Heart right ventricle (tissue), 16 donors: ENCODE measurements at regions not wholly inside any gene's neighbourhood (a gene's known extent, or its start where the extent isn't known, plus 50 kb on each side); places are given as distances from the start of the nearest gene placed in this dataset.
"Not testable (repeated sequence)": the region's sequence is repeated elsewhere in the genome, so short reads cannot be mapped to it uniquely, and the experiment has no call there.

Experiments used
- ATAC-seq, 8 donors: fragments of 200-7000 bp; cut with Tn5 transposase; one replicate each; pipeline ENCODE4 v1.9.1; 2020; ENCODE audit warnings: mild to moderate bottlenecking in 8 of 8, moderate library complexity in 8 of 8, moderate number of reproducible peaks in 1 of 8
- DNase-seq, 2 donors: peaks; one replicate each; pipeline ENCODE4 v3.0.0-alpha.2; 2020
- H3K27ac ChIP-seq, 10 donors: fragments of 200-600 bp; sonication (generic) in 2 of 10; one replicate each; pipeline versions ENCODE4 v1.5.0 to v1.8.0; 2020 to 2022; ENCODE audit warnings: mild to moderate bottlenecking in 3 of 10
- H3K27me3 ChIP-seq, 7 donors: fragments of 200-600 bp; one replicate each; pipeline ENCODE4 v1.8.0; 2021 to 2022; ENCODE audit warnings: mild to moderate bottlenecking in 2 of 7
- H3K36me3 ChIP-seq, 9 donors: fragments of 200-600 bp; sonication (generic) in 1 of 9; one replicate each; pipeline versions ENCODE4 v1.5.0 to v1.8.0; 2020 to 2022; ENCODE audit warnings: mild to moderate bottlenecking in 2 of 9
- H3K4me1 ChIP-seq, 9 donors: fragments of 200-600 bp; sonication (generic) in 1 of 9; one replicate each; pipeline versions ENCODE4 v1.5.0 to v1.8.0; 2020 to 2022; ENCODE audit warnings: mild to moderate bottlenecking in 4 of 9
- H3K4me3 ChIP-seq, 10 donors: fragments of 200-600 bp; sonication (generic) in 2 of 10; one replicate each; pipeline versions ENCODE4 v1.5.0 to v1.8.0; 2020 to 2022; ENCODE audit warnings: mild to moderate bottlenecking in 7 of 10, moderate library complexity in 2 of 10
- H3K9me3 ChIP-seq, 11 donors: fragments of 200-600 bp in 10 of 11; sonication (generic) in 2 of 11; one replicate each; pipeline versions ENCODE4 v1.5.0 to v1.8.0; 2013 to 2022; ENCODE audit warnings: mild to moderate bottlenecking in 2 of 11, control low read depth in 1 of 11, moderate library complexity in 1 of 11
- WGBS, 2 donors: extraction: QIAGEN DNeasy Blood & Tissue Kit; methylation state at CpG; one replicate each; pipeline ENCODE4 v1.1.7; 2013; ENCODE audit warnings: inconsistent platforms in 1 of 2; 5-methylcytosine and 5-hydroxymethylcytosine counted together
- intact Hi-C, 10 donors: fragments of 100-400 bp; cut with DNase I; formaldehyde crosslinking; loops; one replicate each; pipeline versions ENCODE4 v1.11.1 to v1.14.2; 2022
- TF ChIP-seq, protein P1 (sequence below), 9 donors: fragments of 200-600 bp; sonication (generic) in 2 of 9; IDR thresholded peaks; one replicate each; pipeline versions ENCODE4 v1.5.0 to v1.8.0; 2021 to 2022; ENCODE audit warnings: antibody characterized with exemption in 9 of 9, mild to moderate bottlenecking in 5 of 9, moderate library complexity in 1 of 9
- donor health status: Arrhythmogenic right ventricular cardiomyopathy.
- donor health status: ischemic (EF 13 %, LVEDD 7.1; RV severe dilation, severe dysfunction).
- donor health status: healthy with polysubstance abuse.
- donor health status: DM: no; HTN: yes; CAD: no.
- donor health status: DM: no; HTN: no; CAD: no.
- donor health status: ischemic (EF 25% LVEDD 6.9; RV normal size, moderate dysfunction).
- donor health status: ischemic (EF 25% LVEDD 5.7; RV mildly dilated, moderate dysfunction).
- donor health status: healthy.
- donor health status: DM: yes; HTN: yes; CAD: no.
- donor health status: Ischemic cardiomyopathy.
- donor health status: ischemic (EF 35%, LVEDD 5.7; RV mildly dilated, moderate dysfunction).
- donor health status: nonischemic (EF 11% LVEDD 7.7; RV severe dilation, severe dysfunction).
- donor health status: DM: yes; HTN: yes; CAD: no.
- donor health status: PGD.
- donor health status: ischemic (EF 29% LVEDD 5.4; RV normal size, mild dysfunction).
- donor health status: nonischemic (EF 23%, LVEDD 6.1; RV moderate dilation, normal function).

- H3K27ac ChIP-seq, result peak overlapping the region in 2 of 10 donors; percentile 17 to 30
- peaks cover 0 to 21% (median 0%) of the 10 kb centered on the region in 11 donors for H3K9me3 ChIP-seq
- H3K4me1 ChIP-seq, result peaks cover 0 to 18% (median 10%) of the 10 kb centered on the region in 9 donors
- no peak overlapping the region for H3K4me3 ChIP-seq
- WGBS, 2 donors, result 96 to 99% methylated on average over 3 of the region's 3 CpGs
- TF ChIP-seq, protein P1, sequence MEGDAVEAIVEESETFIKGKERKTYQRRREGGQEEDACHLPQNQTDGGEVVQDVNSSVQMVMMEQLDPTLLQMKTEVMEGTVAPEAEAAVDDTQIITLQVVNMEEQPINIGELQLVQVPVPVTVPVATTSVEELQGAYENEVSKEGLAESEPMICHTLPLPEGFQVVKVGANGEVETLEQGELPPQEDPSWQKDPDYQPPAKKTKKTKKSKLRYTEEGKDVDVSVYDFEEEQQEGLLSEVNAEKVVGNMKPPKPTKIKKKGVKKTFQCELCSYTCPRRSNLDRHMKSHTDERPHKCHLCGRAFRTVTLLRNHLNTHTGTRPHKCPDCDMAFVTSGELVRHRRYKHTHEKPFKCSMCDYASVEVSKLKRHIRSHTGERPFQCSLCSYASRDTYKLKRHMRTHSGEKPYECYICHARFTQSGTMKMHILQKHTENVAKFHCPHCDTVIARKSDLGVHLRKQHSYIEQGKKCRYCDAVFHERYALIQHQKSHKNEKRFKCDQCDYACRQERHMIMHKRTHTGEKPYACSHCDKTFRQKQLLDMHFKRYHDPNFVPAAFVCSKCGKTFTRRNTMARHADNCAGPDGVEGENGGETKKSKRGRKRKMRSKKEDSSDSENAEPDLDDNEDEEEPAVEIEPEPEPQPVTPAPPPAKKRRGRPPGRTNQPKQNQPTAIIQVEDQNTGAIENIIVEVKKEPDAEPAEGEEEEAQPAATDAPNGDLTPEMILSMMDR (IDR thresholded peaks at IDR 0.05), result no peak
- H3K36me3 ChIP-seq, result no peaks in the 10 kb centered on the region
- intact Hi-C loops, result no loop called here
- DNase-seq, result no peak
- no peak for ATAC-seq
- no peaks in the 10 kb centered on the region for H3K27me3 ChIP-seq
Measured at GRCh38 chr2:8126783-8127182, 555.1 kb upstream of the ID2 start.

DNA sequence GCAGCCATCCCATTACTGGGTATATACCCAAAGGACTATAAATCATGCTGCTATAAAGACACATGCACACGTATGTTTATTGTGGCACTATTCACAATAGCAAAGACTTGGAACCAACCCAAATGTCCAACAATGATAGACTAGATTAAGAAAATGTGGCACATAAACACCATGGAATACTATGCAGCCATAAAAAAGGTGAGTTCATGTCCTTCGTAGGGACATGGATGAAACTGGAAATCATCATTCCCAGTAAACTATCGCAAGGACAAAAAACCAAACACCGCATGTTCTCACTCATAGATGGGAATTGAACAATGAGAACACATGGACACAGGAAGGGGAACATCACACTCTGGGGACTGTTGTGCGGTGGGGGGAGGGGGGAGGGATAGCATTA is 550.4 kb upstream of the ID2 start:
- not testable (repeated sequence) for H3K36me3 ChIP-seq, H3K27me3 ChIP-seq, H3K4me3 ChIP-seq, H3K27ac ChIP-seq, ATAC-seq, DNase-seq
- Histone ChIP-seq H3K9me3 (peaks cover 0 to 21% (median 0%) of the 10 kb centered on the region in 11 donors), H3K4me1 (peaks cover 4 to 43% (median 24%) of the 10 kb centered on the region in 9 donors)
- 91 to 94% methylated on average over 3 to 4 of the region's 5 CpGs for WGBS, 2 donors
- intact Hi-C loops, result loop anchor here in 3 of 10 donors (5.0 to 10.0 kb wide), 4 partner anchors 93 to 546 kb away; no protein-coding TSS in a partner anchor

DNA sequence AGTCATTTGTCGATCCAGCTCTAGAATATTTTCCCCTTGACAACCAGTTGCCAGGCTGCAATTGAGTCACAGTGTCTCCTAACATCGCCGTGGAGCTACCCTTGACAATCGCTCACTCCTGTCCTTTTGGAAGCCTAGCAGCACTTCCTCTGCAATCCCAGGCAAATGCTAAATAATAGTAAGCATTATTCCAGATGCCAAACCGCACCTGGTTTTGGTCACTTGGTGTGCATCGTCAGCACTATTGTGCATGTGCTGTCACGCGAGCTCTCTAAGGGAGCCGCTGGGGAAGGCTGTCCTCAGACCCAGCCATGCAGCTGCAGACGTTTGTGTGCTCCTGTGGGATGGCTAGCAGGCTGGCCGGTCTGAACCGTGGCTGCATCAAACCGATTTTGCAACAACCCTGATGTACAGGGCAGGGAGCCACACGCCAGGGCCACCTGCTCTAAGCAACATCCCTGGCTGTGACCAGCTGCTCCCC is 549.5 kb upstream of the ID2 start:
- WGBS, 2 donors, result 56 to 61% methylated on average over 14 of the region's 14 CpGs
- no peak overlapping the region for H3K4me3 ChIP-seq
- H3K4me1 ChIP-seq, result peaks cover 4 to 44% (median 24%) of the 10 kb centered on the region in 9 donors
- intact Hi-C loops, result loop anchor here in 3 of 10 donors (5.0 to 10.0 kb wide), 4 partner anchors 92 to 545 kb away; no protein-coding TSS in a partner anchor
- H3K36me3 ChIP-seq, result no peaks in the 10 kb centered on the region
- TF ChIP-seq, protein P1 (IDR thresholded peaks at IDR 0.05), result no peak
- peaks cover 0 to 16% (median 0%) of the 10 kb centered on the region in 11 donors for H3K9me3 ChIP-seq
- ATAC-seq (peak; percentile 53 to 83 (median 65)), DNase-seq (peak; percentile 24 to 45)
- H3K27ac ChIP-seq, result peak overlapping the region in 7 of 10 donors; percentile 15 to 74 (median 48)
- H3K27me3 ChIP-seq, result no peaks in the 10 kb centered on the region

DNA sequence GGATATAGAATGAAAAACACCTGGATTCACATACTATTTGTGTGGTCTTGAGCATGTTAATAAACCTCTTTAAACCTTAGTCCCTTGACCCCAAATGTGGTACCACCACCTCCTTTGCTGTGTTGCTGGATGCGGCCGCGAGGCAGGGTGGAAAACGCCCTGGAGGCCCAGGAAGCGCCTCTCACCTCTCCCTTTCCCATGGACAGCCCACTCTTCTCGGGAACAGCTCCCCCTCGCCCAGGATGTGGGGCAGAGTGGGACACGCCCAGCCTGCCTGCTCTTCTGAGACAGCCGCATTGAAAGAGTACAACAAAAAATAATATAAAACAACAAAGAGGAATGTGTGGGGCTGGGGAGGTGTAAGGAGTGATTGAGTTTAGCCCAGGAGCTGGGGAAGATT is 549.0 kb upstream of the ID2 start:
- Histone ChIP-seq H3K4me3 (no peak overlapping the region), H3K27me3 (no peaks in the 10 kb centered on the region), H3K36me3 (no peaks in the 10 kb centered on the region), H3K27ac (peak overlapping the region in 7 of 10 donors; percentile 15 to 74 (median 48)), H3K4me1 (peaks cover 4 to 44% (median 27%) of the 10 kb centered on the region in 9 donors), H3K9me3 (peaks cover 0 to 11% (median 0%) of the 10 kb centered on the region in 11 donors)
- 69 to 76% methylated on average over 9 of the region's 9 CpGs for WGBS, 2 donors
- ATAC-seq (peak in 3 of 8 donors; percentile 23 to 68 (median 37)), DNase-seq (no peak)
- intact Hi-C loops, result loop anchor here in 3 of 10 donors (5.0 to 10.0 kb wide), 4 partner anchors 92 to 544 kb away; no protein-coding TSS in a partner anchor
- TF ChIP-seq, protein P1 (IDR thresholded peaks at IDR 0.05), result no peak

- TF ChIP-seq, protein P1 (IDR thresholded peaks at IDR 0.05), result no peak
- ATAC-seq (no peak), DNase-seq (no peak)
- Histone ChIP-seq H3K27ac (peak overlapping the region in 7 of 10 donors; percentile 15 to 74 (median 48)), H3K36me3 (no peaks in the 10 kb centered on the region), H3K4me3 (no peak overlapping the region), H3K4me1 (peaks cover 4 to 44% (median 30%) of the 10 kb centered on the region in 9 donors), H3K9me3 (peaks cover 0 to 11% (median 0%) of the 10 kb centered on the region in 11 donors), H3K27me3 (no peaks in the 10 kb centered on the region)
- 85% methylated on average over 11 of the region's 11 CpGs for WGBS, 2 donors
- intact Hi-C loops, result loop anchor here in 3 of 10 donors (5.0 to 10.0 kb wide), 4 partner anchors 91 to 544 kb away; no protein-coding TSS in a partner anchor
Measured at GRCh38 chr2:8133363-8133762, 548.5 kb upstream of the ID2 start.
